NOMO-1 treated with DMSO at 0.1 percent for 48 hours (cell line): ENCODE measurements at regions not wholly inside any gene's neighbourhood (a gene's known extent, or its start where the extent isn't known, plus 50 kb on each side); places are given as distances from the start of the nearest gene placed in this dataset.
A peak's percentile ranks its signal among the peaks of the same experiment; 100 is the strongest.
"Not testable (repeated sequence)": the region's sequence is repeated elsewhere in the genome, so short reads cannot be mapped to it uniquely, and the experiment has no call there.

Experiments used
- DNase-seq: peaks from one replicate; lab custom pipeline; 2025; ENCODE audit not compliant: unreplicated experiment; lab: John Stamatoyannopoulos, UW

- no peak for DNase-seq
These were observed 211.2 kb downstream of the PRDM9 start for GRCh38 chr5:23718564-23718963.

GRCh38 chr5:23721336-23721735, 213.9 kb downstream of the PRDM9 start:
- DNase-seq = peak; percentile 87

- no peak for DNase-seq
These were observed 219.9 kb downstream of the PRDM9 start for GRCh38 chr5:23727271-23727670.

GRCh38 chr5:23730023-23730422, 222.6 kb downstream of the PRDM9 start:
- DNase-seq = no peak

- peak; percentile 11 for DNase-seq
These were observed 232.6 kb downstream of the PRDM9 start for GRCh38 chr5:23740029-23740428.

- peak; percentile 6 for DNase-seq
These were observed 235.3 kb downstream of the PRDM9 start for GRCh38 chr5:23742701-23743100.

GRCh38 chr5:23755906-23756305, 248.5 kb downstream of the PRDM9 start:
- no peak for DNase-seq

GRCh38 chr5:23756779-23757178, 249.4 kb downstream of the PRDM9 start:
- DNase-seq = no peak

- no peak for DNase-seq
These were observed 255.8 kb downstream of the PRDM9 start for GRCh38 chr5:23763170-23763569.

GRCh38 chr5:23776684-23777083, 269.3 kb downstream of the PRDM9 start:
- no peak for DNase-seq

GRCh38 chr5:23800307-23800706, 292.9 kb downstream of the PRDM9 start:
- not testable (repeated sequence) for DNase-seq

GRCh38 chr5:23820765-23821471, 313.5 kb downstream of the PRDM9 start:
- DNase-seq = peak; percentile 65

- DNase-seq = no peak
These were observed 316.1 kb downstream of the PRDM9 start for GRCh38 chr5:23823521-23823920.

- DNase-seq = no peak
These were observed 317.8 kb downstream of the PRDM9 start for GRCh38 chr5:23825196-23825595.

- peak; percentile 23 for DNase-seq
These were observed 332.7 kb downstream of the PRDM9 start for GRCh38 chr5:23840083-23840482.

- DNase-seq = no peak
These were observed 357.4 kb downstream of the PRDM9 start for GRCh38 chr5:23864786-23865185.

GRCh38 chr5:23877847-23878246, 370.4 kb downstream of the PRDM9 start:
- DNase-seq = no peak

- peak; percentile 7 for DNase-seq
These were observed 377.1 kb downstream of the PRDM9 start for GRCh38 chr5:23884405-23885031.

- no peak for DNase-seq
These were observed 386.2 kb downstream of the PRDM9 start for GRCh38 chr5:23893561-23893960.

- DNase-seq = no peak
These were observed 388.2 kb downstream of the PRDM9 start for GRCh38 chr5:23895614-23896013.

- DNase-seq = no peak
These were observed 423.6 kb downstream of the PRDM9 start for GRCh38 chr5:23930985-23931384.

GRCh38 chr5:23951261-23951928, 444.0 kb downstream of the PRDM9 start:
- not testable (repeated sequence) for DNase-seq
